Erythroblast (primary cell): ENCODE measurements at regions not wholly inside any gene's neighbourhood (a gene's known extent, or its start where the extent isn't known, plus 50 kb on each side); places are given as distances from the start of the nearest gene placed in this dataset.

Experiments
- GATA1 ChIP-seq: IDR thresholded peaks from 2 replicates; pipeline ENCODE4 v1.6.1; 2011; ENCODE audit warnings: low read depth, mild to moderate bottlenecking, control low read depth, low read length, moderate library complexity
- POLR2A ChIP-seq: IDR thresholded peaks from 2 replicates; pipeline ENCODE4 v1.6.1; 2011; ENCODE audit warnings: mild to moderate bottlenecking, low read length

GRCh38 chr18:57212678-57213077 lies 65.8 kb downstream of the BOD1L2 start:
- TF ChIP-seq POLR2A (no peak), GATA1 (no peak)
